Stimulated activated CD4-positive, alpha-beta T cell treated with anti-CD3 and anti-CD28 coated beads, TNF-alpha, amount 100 ng/mL, for 1 hour (primary cell): ENCODE measurements at regions not wholly inside any gene's neighbourhood (a gene's known extent, or its start where the extent isn't known, plus 50 kb on each side); places are given as distances from the start of the nearest gene placed in this dataset.
A peak's percentile ranks its signal among the peaks of the same experiment; 100 is the strongest.
"Not testable (repeated sequence)": the region's sequence is repeated elsewhere in the genome, so short reads cannot be mapped to it uniquely, and the experiment has no call there.

Source experiments
- DNase-seq, 3 donors: peaks; one replicate each; pipeline ENCODE4 v3.0.0-alpha.2; 2020; ENCODE audit warnings: low read depth in 3 of 3, low spot score in 1 of 3

GRCh38 chrX:115840729-115841409 lies 279.9 kb downstream of the PLS3 start:
- DNase-seq: not testable (repeated sequence)

DNA sequence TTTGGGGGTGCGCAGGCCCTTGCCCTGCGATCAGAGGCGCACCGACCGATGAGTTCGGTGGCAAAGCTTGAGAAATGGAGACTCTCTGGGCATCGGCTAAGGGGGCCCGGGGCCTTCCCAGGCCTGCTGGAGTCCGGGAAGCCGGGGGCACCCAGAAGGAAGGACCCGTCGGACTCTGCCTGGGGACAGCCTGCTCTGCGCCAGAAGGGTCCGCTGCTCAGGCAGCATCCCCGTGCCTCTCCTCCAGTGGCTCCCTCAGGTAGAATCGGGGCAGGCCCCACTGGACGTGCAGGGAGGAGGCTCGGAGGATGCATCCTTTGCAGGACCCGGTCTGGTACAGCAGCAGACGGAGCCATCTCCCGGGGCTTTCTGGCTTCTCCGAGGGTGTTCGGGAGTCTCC lies 290.0 kb downstream of the PLS3 start:
- DNase-seq: not testable (repeated sequence)

- not testable (repeated sequence) for DNase-seq
Measured at GRCh38 chrX:115853260-115853659, 292.3 kb downstream of the PLS3 start.

GRCh38 chrX:115881170-115881569 lies 289.4 kb upstream of the AGTR2 start:
- not testable (repeated sequence) for DNase-seq

- DNase-seq: not testable (repeated sequence)
Measured at GRCh38 chrX:115884121-115884520, 286.4 kb upstream of the AGTR2 start.

- DNase-seq: peak in 1 of 3 donors; percentile 48
Measured at GRCh38 chrX:115888041-115888440, 282.5 kb upstream of the AGTR2 start.

DNA sequence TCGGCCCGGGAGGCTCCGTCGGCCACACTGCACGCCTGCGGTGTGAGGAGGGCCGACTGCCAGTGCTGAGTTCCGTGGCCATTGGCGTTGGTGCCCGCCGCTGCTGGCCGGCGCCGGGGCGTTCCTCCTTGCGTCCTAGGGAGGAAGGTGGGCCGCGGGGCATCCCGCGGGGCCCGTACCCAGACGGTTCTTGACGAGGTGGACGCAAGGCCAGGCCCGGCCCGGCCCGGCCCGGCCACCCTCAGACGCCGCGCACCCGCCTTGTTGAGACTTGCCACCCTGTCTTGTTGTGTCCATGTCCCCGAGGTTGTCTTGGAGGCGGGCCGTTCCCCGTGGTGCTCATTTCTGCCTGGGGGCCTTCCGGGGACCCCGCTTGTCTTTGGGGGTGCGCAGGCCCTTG lies 282.0 kb upstream of the AGTR2 start:
- not testable (repeated sequence) for DNase-seq

DNA sequence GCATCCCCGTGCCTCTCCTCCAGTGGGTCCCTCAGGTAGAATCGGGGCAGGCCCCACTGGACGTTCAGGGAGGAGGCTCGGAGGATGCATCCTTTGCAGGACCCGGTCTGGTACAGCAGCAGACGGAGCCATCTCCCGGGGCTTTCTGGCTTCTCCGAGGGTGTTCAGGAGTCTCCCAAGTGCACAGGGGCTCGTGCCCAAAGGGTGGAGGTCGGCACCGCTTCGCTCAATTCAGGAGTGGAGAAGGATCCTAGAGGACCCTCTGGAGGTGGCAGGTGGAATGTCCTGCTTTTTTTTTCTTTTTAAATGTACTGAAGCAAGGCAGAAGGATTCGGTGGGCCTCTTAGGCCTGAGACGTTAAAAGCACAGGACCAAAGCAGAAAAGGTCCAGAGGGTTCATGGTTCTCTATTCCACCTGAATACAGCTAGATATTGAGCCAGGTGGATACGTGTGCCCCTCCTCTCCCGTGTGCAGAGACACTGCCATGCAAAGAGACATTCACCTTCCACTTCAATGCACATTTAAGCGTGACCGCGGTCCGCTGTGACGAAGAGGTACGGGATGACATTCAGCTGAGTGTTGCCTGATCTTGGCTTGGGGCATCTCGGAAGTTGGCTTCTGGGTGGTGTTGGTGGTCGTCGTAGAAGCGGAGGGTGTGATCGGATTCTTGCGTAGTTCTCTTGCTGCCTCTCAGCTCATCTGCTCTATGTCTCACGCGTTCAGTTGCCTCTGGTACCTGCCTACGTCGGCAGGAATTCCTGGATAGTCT lies 281.2 kb upstream of the AGTR2 start:
- no peak for DNase-seq

DNA sequence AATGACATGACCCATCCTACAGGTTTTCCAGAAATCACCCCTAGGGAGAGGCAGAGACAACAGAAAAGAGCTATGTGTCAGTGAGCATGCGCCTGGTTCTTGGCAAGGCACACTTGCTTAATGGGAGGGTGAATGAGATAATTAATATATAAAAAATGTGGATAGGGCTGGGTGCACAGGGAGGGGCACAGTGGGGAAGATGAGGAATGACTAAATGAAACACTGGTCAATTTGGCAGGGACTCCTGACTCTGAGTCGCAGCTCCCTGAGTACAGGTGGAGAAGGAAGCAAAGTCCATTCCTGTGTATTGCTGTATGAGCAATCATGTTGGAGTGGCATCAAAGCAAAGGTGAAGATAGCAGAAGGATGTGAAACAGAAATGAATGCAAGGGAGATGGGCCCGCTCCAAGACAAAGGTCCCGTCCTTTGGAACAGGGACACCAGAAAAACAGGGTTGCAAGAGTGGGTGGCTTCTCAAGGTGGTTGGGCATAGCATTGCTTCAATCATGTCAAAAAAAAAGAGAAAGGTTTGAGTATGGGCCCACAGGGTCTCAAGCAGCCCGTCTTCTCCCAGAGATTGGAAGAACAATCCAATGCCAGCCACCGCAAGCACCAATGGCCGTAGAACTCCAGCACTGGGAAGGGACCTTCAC lies 278.4 kb upstream of the AGTR2 start:
- no peak for DNase-seq

GRCh38 chrX:115892787-115893671 lies 277.5 kb upstream of the AGTR2 start:
- DNase-seq: peak in 1 of 3 donors; percentile 35

- no peak for DNase-seq
Measured at GRCh38 chrX:115894087-115894486, 276.5 kb upstream of the AGTR2 start.

GRCh38 chrX:115895678-115896329 lies 274.7 kb upstream of the AGTR2 start:
- DNase-seq: no peak

- DNase-seq: no peak
Measured at GRCh38 chrX:115896362-115896761, 274.2 kb upstream of the AGTR2 start.

DNA sequence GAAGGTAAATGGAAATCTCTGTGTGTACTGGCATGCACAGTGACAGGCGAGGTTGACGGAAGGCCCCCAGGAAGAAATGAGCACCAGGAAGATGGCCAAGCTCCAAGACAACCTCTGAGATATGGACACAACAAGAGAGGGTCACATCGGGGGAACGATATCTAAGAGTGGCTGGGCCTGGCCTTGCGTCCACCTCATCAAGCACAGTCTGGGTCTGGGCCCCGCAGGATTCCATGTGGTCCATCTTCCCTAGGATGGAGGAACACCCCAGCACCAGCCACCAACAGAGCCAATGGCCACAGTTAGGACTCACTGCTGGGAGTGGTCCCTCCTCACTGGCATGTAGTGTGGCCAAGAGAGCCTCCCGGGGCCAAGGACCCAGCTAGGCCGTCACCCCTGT lies 272.6 kb upstream of the AGTR2 start:
- no peak for DNase-seq

DNA sequence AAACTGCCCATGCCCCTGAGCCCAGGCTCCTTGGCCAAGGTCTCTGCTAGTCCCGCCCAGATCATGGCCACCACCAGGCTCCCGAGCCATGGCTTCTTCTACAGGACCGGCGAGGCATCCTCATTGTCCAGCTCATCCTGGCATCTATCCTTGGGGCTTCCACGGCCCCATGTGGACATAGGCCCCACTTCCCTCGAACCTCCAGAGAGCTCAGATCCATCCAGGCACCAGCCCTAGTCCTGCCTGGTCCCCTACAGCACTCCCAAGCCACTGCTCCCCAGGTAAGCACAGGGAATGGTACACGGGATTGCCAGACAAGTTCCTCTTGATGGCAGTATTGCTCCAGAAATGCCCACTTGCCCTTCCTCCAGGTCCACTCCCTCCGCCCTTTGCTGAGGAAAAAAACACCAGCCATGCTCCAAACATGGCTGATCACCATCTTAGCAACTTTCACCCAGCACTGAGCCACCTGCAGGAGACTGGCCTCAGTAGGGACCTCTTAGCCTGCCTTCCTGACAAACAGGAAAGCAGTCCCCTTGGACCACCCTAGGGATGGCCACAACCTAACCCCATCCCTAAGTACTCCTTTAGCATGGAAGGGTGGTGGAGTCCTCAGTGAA lies 272.1 kb upstream of the AGTR2 start:
- peak in 1 of 3 donors; percentile 60 for DNase-seq

DNA sequence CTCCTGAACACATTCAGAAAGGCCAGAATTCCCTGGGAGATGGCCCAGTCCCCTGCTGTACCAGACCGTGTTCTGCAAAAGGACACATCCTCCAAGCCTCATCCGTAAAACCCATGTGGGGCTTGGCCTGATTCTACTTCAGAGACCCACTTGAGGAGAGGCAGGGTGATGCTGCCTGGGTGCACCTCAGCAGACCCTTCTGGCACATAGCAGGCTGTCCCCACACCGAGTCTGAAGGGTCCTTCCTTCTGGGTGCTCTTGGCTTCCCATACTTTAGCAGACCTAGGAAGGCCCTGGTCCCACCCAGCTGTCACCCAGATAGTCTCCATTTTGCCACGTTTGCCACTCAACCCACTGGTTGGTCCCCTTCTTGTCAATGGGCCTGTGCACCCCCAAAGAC lies 270.1 kb upstream of the AGTR2 start:
- no peak for DNase-seq

- no peak for DNase-seq
Measured at GRCh38 chrX:115901241-115901640, 269.3 kb upstream of the AGTR2 start.

DNA sequence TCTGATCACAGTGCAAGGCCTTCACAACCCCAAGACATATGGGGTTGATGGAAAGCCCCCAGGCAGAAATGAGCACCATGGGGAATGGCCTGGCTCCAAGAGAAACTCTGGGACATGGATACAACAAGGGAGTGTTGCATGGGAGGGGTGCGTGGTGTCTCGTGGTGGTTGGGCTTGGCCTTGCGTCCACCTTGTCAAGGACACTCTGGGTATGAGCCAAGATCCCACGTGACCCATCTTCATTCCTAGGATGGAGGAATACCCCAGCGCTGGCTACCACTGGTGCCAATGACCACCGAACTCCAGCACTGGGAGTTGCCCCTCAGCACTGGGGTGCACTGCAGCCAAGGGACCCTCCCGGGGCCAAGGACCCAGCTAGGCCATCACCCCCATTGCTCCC lies 267.5 kb upstream of the AGTR2 start:
- DNase-seq: no peak

GRCh38 chrX:115906276-115906675 lies 264.3 kb upstream of the AGTR2 start:
- no peak for DNase-seq

- DNase-seq: no peak
Measured at GRCh38 chrX:115906881-115907280, 263.7 kb upstream of the AGTR2 start.
